Glutamatergic neuron (in vitro differentiated cells): ENCODE measurements at regions not wholly inside any gene's neighbourhood (a gene's known extent, or its start where the extent isn't known, plus 50 kb on each side); places are given as distances from the start of the nearest gene placed in this dataset.
A peak's percentile ranks its signal among the peaks of the same experiment; 100 is the strongest.

Experiments
- DNase-seq: peaks from one replicate; pipeline ENCODE4 v3.0.0; 2022
- H3K27ac Mint-ChIP-seq: one replicate; pipeline ENCODE4 v1.8.0; 2020; ENCODE audit warnings: mild to moderate bottlenecking, mixed read lengths, inconsistent platforms; ENCODE audit not compliant: unreplicated experiment
- H3K27me3 Mint-ChIP-seq: one replicate; pipeline ENCODE4 v1.8.0; 2020; ENCODE audit warnings: mild to moderate bottlenecking, moderate library complexity, mixed read lengths, inconsistent platforms; ENCODE audit not compliant: unreplicated experiment
- H3K36me3 Mint-ChIP-seq: one replicate; pipeline ENCODE4 v1.8.0; 2020; ENCODE audit warnings: mild to moderate bottlenecking, mixed read lengths, inconsistent platforms; ENCODE audit not compliant: unreplicated experiment
- H3K4me1 Mint-ChIP-seq: one replicate; pipeline ENCODE4 v1.8.0; 2020; ENCODE audit warnings: mild to moderate bottlenecking, low read depth, mixed read lengths, inconsistent platforms; ENCODE audit not compliant: unreplicated experiment
- H3K4me3 Mint-ChIP-seq: one replicate; pipeline ENCODE4 v1.8.0; 2020; ENCODE audit warnings: mild to moderate bottlenecking, mixed read lengths, inconsistent platforms; ENCODE audit not compliant: unreplicated experiment
- H3K9me3 Mint-ChIP-seq: one replicate; pipeline ENCODE4 v1.8.0; 2020; ENCODE audit warnings: mild to moderate bottlenecking, moderate library complexity, mixed read lengths, inconsistent platforms; ENCODE audit not compliant: unreplicated experiment
- TF ChIP-seq, protein P1 (sequence below): fragments of 200-600 bp; sonication (generic); IDR thresholded peaks from one replicate; pipeline ENCODE4 v1.5.0; 2021; ENCODE audit not compliant: partially characterized antibody, unreplicated experiment

GRCh38 chr7:84484502-84485079 lies 290.0 kb upstream of the SEMA3A start:
- Mint-ChIP-seq H3K27me3 (no peaks in the 10 kb centered on the region), H3K36me3 (no peaks in the 10 kb centered on the region), H3K4me3 (no peak overlapping the region), H3K27ac (no peak overlapping the region), H3K4me1 (no peaks in the 10 kb centered on the region), H3K9me3 (no peaks in the 10 kb centered on the region)
- TF ChIP-seq, protein P1, sequence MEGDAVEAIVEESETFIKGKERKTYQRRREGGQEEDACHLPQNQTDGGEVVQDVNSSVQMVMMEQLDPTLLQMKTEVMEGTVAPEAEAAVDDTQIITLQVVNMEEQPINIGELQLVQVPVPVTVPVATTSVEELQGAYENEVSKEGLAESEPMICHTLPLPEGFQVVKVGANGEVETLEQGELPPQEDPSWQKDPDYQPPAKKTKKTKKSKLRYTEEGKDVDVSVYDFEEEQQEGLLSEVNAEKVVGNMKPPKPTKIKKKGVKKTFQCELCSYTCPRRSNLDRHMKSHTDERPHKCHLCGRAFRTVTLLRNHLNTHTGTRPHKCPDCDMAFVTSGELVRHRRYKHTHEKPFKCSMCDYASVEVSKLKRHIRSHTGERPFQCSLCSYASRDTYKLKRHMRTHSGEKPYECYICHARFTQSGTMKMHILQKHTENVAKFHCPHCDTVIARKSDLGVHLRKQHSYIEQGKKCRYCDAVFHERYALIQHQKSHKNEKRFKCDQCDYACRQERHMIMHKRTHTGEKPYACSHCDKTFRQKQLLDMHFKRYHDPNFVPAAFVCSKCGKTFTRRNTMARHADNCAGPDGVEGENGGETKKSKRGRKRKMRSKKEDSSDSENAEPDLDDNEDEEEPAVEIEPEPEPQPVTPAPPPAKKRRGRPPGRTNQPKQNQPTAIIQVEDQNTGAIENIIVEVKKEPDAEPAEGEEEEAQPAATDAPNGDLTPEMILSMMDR: no peak
- no peak for DNase-seq

- H3K36me3 Mint-ChIP-seq: no peaks in the 10 kb centered on the region
- TF ChIP-seq, protein P1: no peak
- H3K9me3 Mint-ChIP-seq: peaks cover 1% of the 10 kb centered on the region
- no peak for DNase-seq
- H3K4me3 Mint-ChIP-seq: no peak overlapping the region
- H3K4me1 Mint-ChIP-seq: peaks cover 8% of the 10 kb centered on the region
- no peaks in the 10 kb centered on the region for H3K27me3 Mint-ChIP-seq
- H3K27ac Mint-ChIP-seq: no peak overlapping the region
These were observed 287.9 kb upstream of the SEMA3A start for GRCh38 chr7:84482476-84482875.

GRCh38 chr7:84479059-84479458 lies 284.5 kb upstream of the SEMA3A start:
- H3K36me3 Mint-ChIP-seq: no peaks in the 10 kb centered on the region
- TF ChIP-seq, protein P1: no peak
- peaks cover 19% of the 10 kb centered on the region for H3K4me1 Mint-ChIP-seq
- H3K4me3 Mint-ChIP-seq: no peak overlapping the region
- peak overlapping the region; percentile 44 for H3K27ac Mint-ChIP-seq
- H3K27me3 Mint-ChIP-seq: no peaks in the 10 kb centered on the region
- peaks cover 1% of the 10 kb centered on the region for H3K9me3 Mint-ChIP-seq
- DNase-seq: no peak

DNA sequence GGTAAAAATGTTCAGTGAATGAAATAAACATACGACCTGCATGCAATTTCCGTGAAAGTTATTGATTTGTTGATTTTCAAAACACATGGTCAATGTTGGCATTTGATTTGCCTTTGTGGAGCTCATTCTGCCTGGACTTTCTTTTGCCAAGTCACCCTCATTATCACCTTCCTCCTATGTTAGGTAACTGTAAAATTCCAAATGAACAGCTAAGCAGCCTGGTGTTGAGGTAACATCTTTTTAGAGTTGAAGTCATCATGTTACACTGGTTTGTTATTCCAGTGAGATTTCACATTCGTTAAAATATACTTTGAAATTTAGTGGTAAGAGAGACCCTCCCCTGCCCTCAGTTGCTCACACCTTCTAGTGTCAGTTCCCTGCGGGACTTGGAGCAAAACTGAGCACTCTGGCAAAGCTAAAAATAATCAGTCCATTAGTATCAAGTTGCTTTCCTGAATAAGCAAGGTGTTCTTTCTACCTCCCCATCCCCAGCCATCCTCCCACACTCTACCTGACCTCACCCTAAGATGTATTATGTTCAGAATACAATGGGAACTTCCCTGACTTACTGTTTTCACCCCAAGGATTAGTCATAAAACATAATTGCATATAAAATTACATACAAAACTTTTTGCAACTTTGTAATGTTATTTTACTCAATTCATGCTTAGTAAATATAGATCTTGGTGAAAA lies 283.3 kb upstream of the SEMA3A start:
- TF ChIP-seq, protein P1: no peak
- Mint-ChIP-seq H3K27me3 (no peaks in the 10 kb centered on the region), H3K9me3 (peaks cover 1% of the 10 kb centered on the region), H3K36me3 (no peaks in the 10 kb centered on the region), H3K4me3 (no peak overlapping the region), H3K27ac (no peak overlapping the region), H3K4me1 (peaks cover 19% of the 10 kb centered on the region)
- no peak for DNase-seq

GRCh38 chr7:84474436-84474835 lies 279.8 kb upstream of the SEMA3A start:
- TF ChIP-seq, protein P1: no peak
- H3K27me3 Mint-ChIP-seq: peaks cover 2% of the 10 kb centered on the region
- H3K27ac Mint-ChIP-seq: no peak overlapping the region
- peaks cover 1% of the 10 kb centered on the region for H3K9me3 Mint-ChIP-seq
- peaks cover 22% of the 10 kb centered on the region for H3K4me1 Mint-ChIP-seq
- no peak overlapping the region for H3K4me3 Mint-ChIP-seq
- no peak for DNase-seq
- no peaks in the 10 kb centered on the region for H3K36me3 Mint-ChIP-seq
